ENCODE measurements at regions not wholly inside any gene's neighbourhood (a gene's known extent, or its start where the extent isn't known, plus 50 kb on each side); places are given as distances from the start of the nearest gene placed in this dataset.

DNA sequence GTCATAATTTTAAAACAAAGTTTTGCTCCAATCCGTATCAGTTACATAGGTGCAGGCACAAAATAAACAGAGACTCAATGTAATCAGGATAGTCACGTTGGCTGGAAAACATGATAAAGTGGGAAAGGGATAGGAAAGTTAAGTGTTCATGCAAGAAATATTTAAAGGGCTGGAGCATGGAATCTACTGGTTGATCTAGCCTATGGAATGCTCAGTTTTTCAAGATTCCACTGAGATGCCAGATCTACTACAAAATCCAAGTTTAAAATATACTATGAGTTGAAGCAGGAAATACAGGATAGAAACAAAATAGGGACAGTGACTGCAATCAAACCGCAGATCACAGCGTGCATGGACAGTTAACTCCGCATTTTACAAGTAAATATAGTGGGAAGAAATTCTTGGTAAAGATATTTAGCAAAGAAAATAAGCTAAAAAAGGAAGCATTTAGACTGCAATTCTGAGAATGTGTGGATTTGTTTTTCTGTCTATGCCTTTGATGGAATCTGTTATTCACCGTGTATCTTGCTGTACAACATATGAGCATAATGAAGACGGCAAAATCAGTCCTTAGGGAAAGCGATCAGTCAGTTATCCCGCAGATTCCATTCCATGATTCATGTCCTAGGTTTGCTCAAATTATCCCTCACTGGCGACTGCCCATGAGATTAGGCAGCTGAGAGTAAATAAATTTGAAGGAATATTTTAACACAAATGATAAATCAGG, 1044.3 kb downstream of the FLRT2 start:
- no peaks in the 10 kb centered on the region for H3K9me2 ChIP-seq (ENCODE audit: insufficient read depth, low read length)
- H3K4me2 ChIP-seq (ENCODE audit: low read length): no peak overlapping the region
- no peak overlapping the region for H3K27ac ChIP-seq (ENCODE audit: low read length)
- no peaks in the 10 kb centered on the region for H3K9me3 ChIP-seq (ENCODE audit: low read length)
- no peak overlapping the region for H3K4me3 ChIP-seq (ENCODE audit: low read length)
- no peak overlapping the region for H2AFZ ChIP-seq (ENCODE audit: low read depth, low read length)
- H4K20me1 ChIP-seq (ENCODE audit: insufficient read depth): no peaks in the 10 kb centered on the region
- TF ChIP-seq SMC3 (conservative IDR thresholded peaks at IDR 0.05; ENCODE audit: poor library complexity): no peak
- no peaks in the 10 kb centered on the region for H3F3A ChIP-seq (ENCODE audit: insufficient read depth, low read length, poor library complexity, severe bottlenecking)
- no peaks in the 10 kb centered on the region for H3K36me3 ChIP-seq (ENCODE audit: insufficient read depth, low read length)
- H3K27me3 ChIP-seq (ENCODE audit: insufficient read depth, low read depth, low read length): no peaks in the 10 kb centered on the region
- H3K79me2 ChIP-seq (replicated peaks; ENCODE audit: insufficient read depth, low read length): no peaks in the 10 kb centered on the region
- H3K9ac ChIP-seq (ENCODE audit: low read length): no peak overlapping the region

DNA sequence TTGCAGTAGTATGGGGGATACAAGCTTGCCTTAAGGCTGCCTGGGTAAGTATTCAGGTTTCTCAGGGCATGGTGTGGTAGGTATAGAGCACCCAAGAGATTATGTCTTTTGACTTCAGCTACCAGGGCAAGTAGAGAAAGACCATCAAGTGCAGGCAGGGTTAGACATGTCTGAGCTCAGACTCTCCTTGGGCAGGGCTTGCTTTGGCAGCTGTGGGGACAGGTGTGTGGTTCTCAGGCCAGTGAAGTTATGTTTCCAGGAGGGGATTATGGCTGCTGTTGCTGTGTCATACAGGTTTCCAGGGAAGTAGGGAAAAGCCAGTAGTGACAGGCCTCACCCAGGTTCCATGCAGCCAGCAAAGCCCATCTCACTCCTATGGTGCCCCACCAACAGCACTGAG, 1040.4 kb downstream of the FLRT2 start:
- Histone ChIP-seq H3K4me2 (ENCODE audit: low read length) (no peak overlapping the region), H3K36me3 (ENCODE audit: insufficient read depth, low read length) (no peaks in the 10 kb centered on the region), H3K79me2 (replicated peaks; ENCODE audit: insufficient read depth, low read length) (no peaks in the 10 kb centered on the region), H3K9me3 (ENCODE audit: low read length) (no peaks in the 10 kb centered on the region), H3K9me2 (ENCODE audit: insufficient read depth, low read length) (no peaks in the 10 kb centered on the region), H3K4me3 (ENCODE audit: low read length) (no peak overlapping the region), H4K20me1 (ENCODE audit: insufficient read depth) (no peaks in the 10 kb centered on the region), H3K27me3 (ENCODE audit: insufficient read depth, low read depth, low read length) (no peaks in the 10 kb centered on the region), H3K9ac (ENCODE audit: low read length) (no peak overlapping the region), H3K27ac (ENCODE audit: low read length) (no peak overlapping the region), H2AFZ (ENCODE audit: low read depth, low read length) (no peak overlapping the region), H3F3A (ENCODE audit: insufficient read depth, low read length, poor library complexity, severe bottlenecking) (no peaks in the 10 kb centered on the region)
- TF ChIP-seq POLR2AphosphoS5 (IDR thresholded peaks at IDR 0.05) (no peak), EP300 (conservative IDR thresholded peaks at IDR 0.05; ENCODE audit: poor library complexity, severe bottlenecking) (no peak), SMC3 (conservative IDR thresholded peaks at IDR 0.05; ENCODE audit: poor library complexity) (no peak), EZH2 (IDR thresholded peaks at IDR 0.05; ENCODE audit: borderline replicate concordance, insufficient read depth, low read length, poor library complexity, severe bottlenecking) (no peak), RAD21 (conservative IDR thresholded peaks at IDR 0.05) (no peak), TAF1 (IDR thresholded peaks at IDR 0.05; ENCODE audit: low read depth) (no peak), MXI1 (conservative IDR thresholded peaks at IDR 0.05; ENCODE audit: poor library complexity, severe bottlenecking) (no peak)
- TF ChIP-seq, protein P1, sequence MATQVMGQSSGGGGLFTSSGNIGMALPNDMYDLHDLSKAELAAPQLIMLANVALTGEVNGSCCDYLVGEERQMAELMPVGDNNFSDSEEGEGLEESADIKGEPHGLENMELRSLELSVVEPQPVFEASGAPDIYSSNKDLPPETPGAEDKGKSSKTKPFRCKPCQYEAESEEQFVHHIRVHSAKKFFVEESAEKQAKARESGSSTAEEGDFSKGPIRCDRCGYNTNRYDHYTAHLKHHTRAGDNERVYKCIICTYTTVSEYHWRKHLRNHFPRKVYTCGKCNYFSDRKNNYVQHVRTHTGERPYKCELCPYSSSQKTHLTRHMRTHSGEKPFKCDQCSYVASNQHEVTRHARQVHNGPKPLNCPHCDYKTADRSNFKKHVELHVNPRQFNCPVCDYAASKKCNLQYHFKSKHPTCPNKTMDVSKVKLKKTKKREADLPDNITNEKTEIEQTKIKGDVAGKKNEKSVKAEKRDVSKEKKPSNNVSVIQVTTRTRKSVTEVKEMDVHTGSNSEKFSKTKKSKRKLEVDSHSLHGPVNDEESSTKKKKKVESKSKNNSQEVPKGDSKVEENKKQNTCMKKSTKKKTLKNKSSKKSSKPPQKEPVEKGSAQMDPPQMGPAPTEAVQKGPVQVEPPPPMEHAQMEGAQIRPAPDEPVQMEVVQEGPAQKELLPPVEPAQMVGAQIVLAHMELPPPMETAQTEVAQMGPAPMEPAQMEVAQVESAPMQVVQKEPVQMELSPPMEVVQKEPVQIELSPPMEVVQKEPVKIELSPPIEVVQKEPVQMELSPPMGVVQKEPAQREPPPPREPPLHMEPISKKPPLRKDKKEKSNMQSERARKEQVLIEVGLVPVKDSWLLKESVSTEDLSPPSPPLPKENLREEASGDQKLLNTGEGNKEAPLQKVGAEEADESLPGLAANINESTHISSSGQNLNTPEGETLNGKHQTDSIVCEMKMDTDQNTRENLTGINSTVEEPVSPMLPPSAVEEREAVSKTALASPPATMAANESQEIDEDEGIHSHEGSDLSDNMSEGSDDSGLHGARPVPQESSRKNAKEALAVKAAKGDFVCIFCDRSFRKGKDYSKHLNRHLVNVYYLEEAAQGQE (IDR thresholded peaks at IDR 0.05; ENCODE audit: borderline replicate concordance): no peak
- TF ChIP-seq, protein P2, sequence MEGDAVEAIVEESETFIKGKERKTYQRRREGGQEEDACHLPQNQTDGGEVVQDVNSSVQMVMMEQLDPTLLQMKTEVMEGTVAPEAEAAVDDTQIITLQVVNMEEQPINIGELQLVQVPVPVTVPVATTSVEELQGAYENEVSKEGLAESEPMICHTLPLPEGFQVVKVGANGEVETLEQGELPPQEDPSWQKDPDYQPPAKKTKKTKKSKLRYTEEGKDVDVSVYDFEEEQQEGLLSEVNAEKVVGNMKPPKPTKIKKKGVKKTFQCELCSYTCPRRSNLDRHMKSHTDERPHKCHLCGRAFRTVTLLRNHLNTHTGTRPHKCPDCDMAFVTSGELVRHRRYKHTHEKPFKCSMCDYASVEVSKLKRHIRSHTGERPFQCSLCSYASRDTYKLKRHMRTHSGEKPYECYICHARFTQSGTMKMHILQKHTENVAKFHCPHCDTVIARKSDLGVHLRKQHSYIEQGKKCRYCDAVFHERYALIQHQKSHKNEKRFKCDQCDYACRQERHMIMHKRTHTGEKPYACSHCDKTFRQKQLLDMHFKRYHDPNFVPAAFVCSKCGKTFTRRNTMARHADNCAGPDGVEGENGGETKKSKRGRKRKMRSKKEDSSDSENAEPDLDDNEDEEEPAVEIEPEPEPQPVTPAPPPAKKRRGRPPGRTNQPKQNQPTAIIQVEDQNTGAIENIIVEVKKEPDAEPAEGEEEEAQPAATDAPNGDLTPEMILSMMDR (IDR thresholded peaks at IDR 0.05; ENCODE audit: poor library complexity, severe bottlenecking): no peak
